Right lobe of liver (tissue), 4 donors: ENCODE measurements at regions not wholly inside any gene's neighbourhood (a gene's known extent, or its start where the extent isn't known, plus 50 kb on each side); places are given as distances from the start of the nearest gene placed in this dataset.

Source experiments
- POLR2A ChIP-seq: fragments of 450-650 bp; IDR thresholded peaks from one replicate; pipeline ENCODE4 v1.6.1; 2017; ENCODE audit warnings: antibody characterized with exemption, mild to moderate bottlenecking
- TF ChIP-seq, protein P1 (sequence below), 4 donors: fragments of 200-600 bp in 3 of 4; fragments of 450-650 bp in 1 of 4; IDR thresholded peaks; one replicate each; pipeline versions ENCODE4 v1.5.1 to v1.8.0; 2016 to 2022; ENCODE audit warnings: antibody characterized with exemption in 4 of 4, mild to moderate bottlenecking in 2 of 4
- donor health status: DM: no; HTN: no; CAD: no.
- donor health status: DM: no; HTN: no; CAD: no.
- donor health status: DM: no; HTN: yes; CAD: no.

DNA sequence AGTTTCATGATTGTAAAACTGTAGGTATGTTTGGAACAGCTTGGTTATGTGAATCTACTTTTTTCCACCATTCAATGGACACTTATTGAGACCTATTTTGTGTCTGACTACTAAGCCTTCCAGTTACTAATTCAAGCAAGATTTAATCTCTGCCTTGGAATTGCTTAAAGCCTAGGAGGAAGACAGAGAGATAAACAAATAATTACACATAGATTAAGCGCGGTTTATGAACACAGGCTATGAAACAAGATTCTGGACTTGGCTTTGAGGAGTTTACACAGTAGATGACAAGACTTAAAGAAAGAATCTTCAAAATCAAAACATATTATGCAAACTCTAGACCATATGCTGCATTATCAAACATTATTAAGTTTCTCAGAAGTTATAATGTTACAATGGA is 340.4 kb downstream of the RASEF start:
- TF ChIP-seq, protein P1, sequence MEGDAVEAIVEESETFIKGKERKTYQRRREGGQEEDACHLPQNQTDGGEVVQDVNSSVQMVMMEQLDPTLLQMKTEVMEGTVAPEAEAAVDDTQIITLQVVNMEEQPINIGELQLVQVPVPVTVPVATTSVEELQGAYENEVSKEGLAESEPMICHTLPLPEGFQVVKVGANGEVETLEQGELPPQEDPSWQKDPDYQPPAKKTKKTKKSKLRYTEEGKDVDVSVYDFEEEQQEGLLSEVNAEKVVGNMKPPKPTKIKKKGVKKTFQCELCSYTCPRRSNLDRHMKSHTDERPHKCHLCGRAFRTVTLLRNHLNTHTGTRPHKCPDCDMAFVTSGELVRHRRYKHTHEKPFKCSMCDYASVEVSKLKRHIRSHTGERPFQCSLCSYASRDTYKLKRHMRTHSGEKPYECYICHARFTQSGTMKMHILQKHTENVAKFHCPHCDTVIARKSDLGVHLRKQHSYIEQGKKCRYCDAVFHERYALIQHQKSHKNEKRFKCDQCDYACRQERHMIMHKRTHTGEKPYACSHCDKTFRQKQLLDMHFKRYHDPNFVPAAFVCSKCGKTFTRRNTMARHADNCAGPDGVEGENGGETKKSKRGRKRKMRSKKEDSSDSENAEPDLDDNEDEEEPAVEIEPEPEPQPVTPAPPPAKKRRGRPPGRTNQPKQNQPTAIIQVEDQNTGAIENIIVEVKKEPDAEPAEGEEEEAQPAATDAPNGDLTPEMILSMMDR (IDR thresholded peaks at IDR 0.05), result no peak
- no peak for TF ChIP-seq POLR2A
